GM18867 (cell line): ENCODE measurements at regions not wholly inside any gene's neighbourhood (a gene's known extent, or its start where the extent isn't known, plus 50 kb on each side); places are given as distances from the start of the nearest gene placed in this dataset.
"Not testable (repeated sequence)": the region's sequence is repeated elsewhere in the genome, so short reads cannot be mapped to it uniquely, and the experiment has no call there.

Experiments
- ATAC-seq: cut with Tn5 transposase; IDR thresholded peaks from one replicate; pipeline ENCODE4 v1.9.1; 2021; ENCODE audit warnings: mild to moderate bottlenecking, moderate library complexity; ENCODE audit not compliant: unreplicated experiment

DNA sequence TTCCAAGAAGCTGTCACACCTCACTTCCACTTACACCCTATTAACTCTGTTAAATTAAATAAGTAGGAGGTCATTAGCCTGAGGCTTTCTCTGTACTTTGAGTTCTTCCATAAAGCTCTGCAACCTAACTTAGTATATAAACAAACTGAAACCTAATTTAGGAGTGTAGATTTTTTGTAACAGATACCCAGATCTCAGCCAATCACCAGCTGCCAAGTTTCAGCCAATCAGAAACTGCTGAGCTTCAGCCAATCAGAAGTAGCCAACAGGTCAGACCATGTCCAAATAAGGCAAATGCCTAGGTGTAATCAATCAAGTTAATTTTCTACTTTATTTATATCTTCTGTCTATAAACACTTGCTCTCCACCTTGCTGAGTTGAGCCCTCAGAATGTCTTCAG, 142.7 kb upstream of the SULF2 start:
- ATAC-seq: no peak

DNA sequence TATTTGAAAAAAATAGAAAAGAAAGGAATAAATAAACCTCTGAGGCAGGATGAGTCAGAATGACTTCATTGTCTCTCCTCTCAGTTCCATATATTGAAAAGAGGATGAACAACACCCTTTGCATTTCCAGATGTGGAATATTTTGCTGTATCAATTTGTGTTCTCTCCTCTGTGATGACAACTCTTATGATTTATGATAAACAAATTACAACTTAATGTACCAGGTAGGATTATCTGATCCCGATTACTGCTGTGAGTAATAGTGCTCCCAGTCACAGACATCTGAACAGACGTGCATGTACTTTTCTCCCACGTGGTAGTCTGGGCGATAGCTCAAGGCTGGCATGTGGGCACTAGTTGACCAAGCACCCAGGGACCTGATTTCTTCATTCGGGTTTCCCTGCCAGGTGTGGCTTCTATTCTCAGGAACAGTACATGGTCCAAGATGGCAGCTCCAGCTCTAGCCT, 142.1 kb upstream of the SULF2 start:
- ATAC-seq: no peak

DNA sequence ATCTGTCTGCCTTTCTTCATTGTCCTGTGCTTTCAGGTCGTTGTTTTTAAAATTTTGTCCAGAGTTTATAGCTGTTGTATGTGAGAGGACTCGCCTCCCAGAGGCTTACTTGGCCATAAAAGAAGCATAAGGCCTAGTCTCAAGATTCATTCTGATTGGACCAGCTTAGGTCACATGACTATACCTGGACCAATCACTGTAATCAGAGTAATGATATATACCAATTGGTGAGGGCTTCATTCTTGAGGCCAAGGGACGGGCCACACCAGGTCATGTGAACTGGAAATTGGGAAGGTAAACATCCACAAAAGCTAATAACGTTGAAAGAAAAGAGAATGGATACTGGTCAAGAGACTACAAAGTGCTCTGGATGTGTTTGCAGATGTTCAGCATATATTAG, 141.4 kb upstream of the SULF2 start:
- ATAC-seq: no peak

DNA sequence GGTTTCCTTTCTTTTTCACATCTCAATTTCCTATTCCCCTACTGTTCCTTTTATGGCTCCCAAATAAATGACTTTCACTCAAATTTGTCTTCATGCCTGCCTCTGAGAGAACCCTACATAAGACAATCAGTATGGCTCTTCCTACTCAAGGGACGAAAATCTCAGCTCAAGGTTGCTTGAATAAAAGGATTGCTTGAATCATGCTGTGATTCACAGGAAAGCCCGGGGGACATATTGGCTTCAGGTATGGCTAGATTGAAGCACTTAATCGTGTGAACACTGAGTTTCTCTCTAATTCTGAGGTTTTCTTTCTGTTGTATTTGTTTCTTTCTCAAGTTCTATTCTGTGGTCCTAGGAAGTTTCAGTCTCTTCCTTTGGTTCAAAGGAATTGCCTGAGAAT, 140.3 kb upstream of the SULF2 start:
- ATAC-seq: no peak

DNA sequence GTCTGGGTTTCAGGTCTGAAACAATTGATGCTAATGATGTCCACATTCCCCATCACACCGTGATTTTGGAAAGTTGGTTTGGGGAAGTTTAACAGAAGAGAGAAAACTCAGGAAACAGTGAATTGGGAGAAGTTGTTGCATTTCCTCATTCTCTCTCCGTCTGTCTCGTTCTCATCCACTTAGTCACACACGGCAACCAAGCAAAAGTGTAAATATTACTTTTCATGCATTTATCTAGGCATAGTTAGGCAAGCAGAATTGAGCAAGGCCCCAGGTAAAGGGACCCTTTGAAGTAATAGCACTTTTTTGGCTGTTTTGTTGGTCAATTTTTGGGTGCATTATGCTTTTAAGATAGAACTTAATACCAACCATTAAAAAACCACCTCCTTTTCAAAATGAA, 137.0 kb upstream of the SULF2 start:
- no peak for ATAC-seq

DNA sequence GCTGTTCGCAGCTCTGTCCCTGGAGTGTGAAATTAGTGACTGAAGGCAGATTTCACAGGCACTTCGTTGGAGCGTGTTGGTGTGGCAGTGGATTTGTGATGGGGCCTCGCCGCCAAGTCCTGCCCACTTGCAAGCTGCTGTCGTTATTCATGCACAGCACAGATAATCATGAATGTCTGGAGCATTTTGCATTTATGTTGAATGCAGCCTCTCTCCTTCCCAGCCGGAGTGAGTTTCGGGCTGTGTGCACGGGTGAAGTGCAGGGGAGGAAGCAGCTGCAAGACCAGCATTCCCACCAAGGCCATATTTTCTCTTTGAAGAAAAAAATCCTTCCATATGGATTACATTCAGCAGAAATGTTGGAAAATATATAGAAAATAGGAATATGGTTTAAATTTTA, 136.5 kb upstream of the SULF2 start:
- not testable (repeated sequence) for ATAC-seq

DNA sequence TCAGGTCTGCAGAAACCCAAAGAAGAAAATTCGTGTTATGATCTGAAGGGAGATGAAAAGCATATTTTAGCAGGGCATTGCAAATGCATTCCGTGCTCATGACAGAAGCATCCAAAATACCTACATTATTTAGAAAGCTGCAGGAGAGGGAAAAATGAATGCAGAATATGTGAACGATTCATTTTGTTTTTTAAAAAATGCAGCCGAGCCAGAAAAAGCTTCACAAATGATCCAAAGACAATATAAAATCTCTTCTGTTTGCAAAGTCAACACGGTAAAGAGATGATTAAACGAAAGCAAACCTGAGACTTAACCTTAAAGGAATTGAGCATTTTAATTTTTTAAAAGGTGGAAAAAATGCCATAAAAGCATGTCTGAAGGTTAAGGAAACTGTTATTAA, 136.1 kb upstream of the SULF2 start:
- no peak for ATAC-seq

DNA sequence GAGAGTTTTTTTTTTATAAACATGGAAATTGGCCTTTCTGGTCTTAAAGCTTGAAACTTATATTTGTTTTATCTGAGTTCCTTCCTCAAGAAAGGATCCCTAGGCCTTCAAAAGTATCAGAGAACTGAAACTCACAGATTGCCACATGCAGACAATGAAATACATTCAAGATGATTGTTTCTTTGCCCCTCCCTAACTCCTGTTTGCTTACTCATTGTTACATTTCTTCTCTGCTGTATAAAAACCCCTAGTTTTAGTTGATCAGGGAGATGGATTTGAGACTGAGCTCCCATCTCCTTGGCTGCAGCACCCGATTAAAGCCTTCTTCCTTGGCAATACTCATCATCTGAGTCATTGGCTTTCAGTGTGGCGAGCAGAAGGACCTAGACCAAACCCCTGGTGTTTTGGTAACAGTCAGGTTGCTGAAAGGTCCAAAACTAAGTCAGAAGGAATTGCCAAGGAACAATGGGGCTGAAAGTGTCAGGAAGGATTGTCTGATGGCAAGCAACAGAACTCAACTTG, 132.3 kb upstream of the SULF2 start:
- no peak for ATAC-seq

DNA sequence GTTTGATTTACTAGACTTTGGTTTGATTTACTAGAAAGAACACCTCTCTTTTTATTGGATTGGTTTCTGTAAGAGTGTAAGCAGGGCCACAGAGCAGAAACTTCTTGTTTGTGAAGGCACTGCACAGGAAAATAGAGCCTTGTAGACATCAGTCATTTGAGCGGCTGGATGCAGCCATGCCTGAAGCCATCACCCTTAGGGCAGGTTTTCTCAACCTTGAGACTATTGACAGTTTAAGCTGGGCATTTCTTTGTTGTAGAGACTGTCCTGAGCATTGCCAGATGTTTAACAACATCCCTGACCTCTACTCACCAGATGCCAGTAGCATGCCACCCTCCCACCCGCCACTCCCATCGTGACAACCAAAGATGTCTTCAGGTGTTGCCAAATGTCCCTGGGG, 130.2 kb upstream of the SULF2 start:
- ATAC-seq: no peak

DNA sequence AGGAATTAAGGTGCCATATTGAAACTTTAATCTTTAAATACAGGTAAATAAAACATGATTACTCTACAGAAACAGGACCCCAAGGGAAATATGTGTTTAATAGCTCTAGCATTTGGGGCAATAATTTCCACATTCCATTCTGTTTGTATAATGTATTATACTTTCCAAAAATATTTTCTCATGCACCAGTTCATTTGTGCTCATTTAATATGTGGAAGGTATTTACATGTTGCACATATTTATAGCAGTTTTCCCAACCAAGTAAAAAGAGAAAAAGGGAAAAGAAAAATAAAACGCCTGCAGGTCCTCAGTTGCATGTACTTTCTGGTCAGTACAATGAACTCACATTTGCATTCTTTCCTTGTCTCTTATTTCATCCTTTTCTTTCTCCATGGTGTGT, 129.5 kb upstream of the SULF2 start:
- ATAC-seq: no peak

DNA sequence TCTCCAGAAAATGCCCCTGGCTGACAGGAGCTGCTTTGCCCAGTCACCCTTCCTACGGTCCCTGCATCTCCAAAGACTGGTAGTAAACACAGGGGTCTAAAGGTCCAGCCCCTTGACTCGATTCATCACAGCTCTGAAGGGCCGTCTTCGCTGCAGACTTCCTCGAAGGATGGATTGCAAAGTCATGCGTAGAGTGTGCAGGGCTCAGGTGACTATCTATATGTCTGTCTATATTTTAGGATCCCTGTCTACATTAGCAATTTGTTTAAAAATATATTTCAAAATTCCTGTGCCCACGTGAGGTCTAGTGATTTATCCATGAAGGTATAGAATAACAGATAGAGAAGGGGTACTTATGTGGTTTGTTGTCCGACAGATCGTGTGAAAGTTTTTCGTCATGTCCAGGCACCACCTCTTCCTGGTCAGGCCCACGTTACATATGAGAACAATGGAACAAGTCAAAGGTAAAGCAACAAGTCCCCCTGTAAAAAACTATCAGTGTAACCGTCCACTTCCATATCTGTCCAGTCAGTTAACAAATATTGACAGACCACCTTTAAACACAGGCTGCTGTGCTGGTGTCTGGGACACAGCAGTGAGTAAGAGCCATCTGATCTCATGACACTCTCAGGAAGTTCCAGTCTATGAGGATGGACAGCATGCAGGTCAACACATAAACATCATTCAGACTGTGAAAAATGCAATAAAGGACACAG, 127.7 kb upstream of the SULF2 start:
- not testable (repeated sequence) for ATAC-seq

DNA sequence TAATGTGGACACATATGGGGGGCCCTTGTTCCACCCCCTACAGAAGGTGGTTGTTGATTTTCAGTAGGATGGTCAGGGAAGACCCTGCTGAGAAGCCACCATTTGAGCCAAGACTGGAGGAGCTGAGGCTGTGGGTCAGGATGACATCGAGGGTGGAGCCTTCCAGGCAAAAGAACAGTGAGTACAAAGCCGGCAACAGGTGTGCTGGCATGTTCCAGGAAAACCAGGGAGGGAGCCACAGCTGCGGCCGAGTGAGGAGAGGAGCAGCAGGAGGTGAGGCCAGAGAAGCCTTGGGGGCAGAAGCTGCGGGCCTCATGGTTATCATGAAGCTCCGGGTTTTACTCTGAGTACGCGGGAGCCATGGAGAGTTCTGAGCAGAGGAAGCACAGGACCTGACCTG, 126.9 kb upstream of the SULF2 start:
- not testable (repeated sequence) for ATAC-seq

DNA sequence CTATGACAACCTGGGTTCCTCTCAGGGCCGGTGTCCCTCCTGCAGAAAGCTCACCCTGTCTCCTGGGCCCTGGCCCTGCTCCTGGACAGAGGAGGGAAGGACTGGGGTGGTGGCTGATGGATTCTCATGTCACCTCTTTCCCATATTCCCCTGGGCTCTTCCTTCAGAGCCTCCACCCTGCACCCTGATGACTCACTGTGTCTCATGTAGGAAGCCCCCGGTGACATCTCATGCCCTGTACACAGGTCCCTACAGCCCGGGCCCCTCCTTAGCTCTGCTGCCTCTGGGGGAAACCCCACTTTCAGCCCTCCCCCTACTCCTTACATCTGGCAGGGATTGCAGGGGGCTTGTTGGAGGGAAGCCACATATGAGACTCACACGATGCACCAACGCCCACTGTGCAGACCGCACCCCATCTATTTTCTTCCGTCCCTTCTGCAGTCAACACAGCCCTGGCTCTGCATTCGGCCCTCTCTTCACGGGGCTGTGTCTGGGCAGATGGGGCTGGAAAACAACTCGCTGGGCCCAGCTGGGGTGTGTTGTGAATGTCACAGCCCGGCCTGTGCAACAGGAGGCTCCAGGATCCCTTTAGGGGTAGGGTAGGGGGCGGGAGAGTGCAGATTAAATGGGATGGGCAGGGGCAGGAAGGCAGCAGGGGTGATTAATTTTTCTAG, 124.6 kb upstream of the SULF2 start:
- ATAC-seq: not testable (repeated sequence)

DNA sequence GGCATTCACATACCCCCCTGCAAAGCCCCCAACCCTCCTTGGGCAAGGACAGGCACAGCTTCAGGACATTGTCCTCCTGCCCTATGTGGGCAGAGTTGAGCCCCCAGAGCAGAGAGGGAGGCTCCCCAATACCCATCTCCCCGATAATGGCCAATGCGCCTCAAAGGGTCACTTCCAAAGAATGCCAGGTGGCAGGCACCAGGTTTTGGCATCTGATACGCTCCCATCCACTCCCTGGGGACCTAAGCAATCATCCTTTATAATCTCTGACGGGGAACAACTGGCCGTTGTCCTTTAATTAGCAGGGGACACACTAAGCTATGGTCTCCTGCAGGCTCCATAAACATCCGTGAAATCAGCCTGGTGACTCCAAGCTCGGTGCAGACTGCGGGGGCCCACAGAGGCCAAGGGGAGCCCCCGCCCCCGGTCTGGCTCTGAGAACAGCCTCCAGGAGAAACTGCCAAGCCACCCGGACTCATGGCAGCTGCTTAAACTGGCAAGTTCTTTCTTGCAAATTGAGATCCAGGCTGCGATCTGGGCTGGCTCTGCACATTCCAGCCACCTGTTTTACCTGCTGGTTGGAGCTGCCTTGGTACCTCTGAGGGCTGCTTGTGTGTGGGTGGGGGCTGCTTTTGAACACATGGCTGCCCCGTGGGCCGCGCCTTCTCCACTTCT, 123.2 kb upstream of the SULF2 start:
- ATAC-seq: not testable (repeated sequence)

DNA sequence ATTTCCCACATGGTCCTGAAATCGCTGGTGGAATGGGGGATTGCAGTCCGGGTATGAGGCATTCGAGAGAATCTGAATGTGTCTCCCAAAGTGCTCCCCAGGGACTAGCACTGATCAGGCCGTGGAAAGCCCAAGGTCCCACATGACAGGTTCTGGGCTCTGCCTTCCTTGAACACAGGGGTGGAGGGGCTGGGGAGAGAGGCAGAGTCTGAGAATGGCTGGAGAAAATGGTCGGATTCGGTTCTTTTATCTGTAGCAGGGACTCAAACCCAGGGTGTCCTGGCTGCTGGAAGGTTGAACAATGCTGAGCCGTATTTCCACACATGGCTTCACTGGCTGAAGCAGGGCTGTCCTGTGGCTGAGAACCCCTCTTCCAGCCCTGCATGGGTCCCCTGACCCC, 122.7 kb upstream of the SULF2 start:
- ATAC-seq: not testable (repeated sequence)

DNA sequence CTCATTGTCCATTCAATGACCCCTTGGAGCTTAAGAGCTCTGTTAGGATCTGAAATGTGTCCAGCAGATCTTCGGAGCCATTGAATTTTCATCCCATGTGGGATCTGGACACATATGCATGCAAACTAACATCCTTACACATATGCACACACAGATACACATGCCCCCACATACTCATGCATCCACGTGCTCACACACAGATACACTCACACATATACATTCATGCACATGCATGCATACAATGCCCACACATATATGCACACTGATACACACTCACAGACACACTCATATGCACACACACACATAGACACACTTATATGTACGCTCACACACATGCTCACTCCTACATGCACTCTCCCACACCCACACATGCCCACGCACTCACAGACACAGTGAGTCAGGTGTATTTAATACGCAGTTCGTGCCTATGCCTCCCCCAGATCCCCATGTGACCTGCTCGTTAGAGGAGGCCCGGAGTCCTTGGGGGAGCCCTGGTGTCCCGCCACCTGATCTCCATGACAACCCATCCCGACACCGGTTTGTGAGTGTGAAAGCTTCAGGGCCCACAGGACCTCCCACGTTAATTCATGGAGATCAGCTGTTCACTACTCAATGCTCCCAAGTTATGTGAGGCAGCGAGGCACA, 121.9 kb upstream of the SULF2 start:
- ATAC-seq: no peak

DNA sequence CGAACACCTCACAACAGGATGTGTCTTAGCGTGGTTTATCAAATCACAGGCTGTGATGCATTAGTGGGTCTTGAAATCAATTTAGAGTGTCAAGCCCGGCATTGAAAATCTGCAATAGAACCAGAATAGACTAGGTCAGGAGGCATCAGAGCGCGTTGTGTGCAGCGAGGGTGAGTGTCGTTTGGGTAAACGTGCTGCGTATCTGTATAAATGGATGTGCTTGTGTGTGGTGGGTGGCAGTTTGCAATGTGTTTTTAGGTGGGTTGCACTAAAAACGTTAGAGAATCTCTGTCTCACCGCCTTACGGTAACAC, 121.0 kb upstream of the SULF2 start:
- no peak for ATAC-seq

DNA sequence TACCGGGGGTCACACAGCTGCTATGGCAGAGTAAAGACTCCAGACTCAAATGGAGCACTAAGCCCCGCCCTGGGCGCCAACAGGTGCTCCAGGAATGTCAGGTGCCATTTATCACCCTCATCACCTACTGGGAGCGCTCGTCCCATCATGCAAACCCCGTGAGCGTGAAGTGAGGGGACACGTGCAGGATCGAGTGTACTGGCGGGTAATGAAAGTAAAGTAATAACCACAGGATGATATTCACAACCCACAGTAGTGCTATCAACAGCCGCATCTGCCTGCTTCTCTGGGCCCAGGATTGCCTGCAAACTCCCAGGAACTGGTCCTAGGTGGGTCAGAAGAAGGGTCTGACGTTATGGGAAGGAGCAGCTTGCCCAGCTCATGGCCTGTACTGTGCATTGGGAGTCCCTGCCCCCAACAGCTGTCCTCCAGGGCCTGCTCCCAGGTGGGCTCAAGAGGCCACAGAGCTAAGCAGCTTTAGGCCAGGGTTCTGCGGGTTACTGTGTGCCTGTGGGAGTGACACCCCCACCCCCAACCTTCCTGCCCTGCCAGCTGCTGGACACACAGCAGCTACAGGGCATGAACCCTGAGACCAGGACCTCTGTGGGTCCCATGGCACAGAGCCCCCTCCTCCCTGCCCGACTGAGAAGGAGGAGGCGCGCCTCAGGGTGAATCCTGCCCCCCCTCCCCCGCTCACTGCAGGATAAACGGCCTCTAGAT, 120.5 kb upstream of the SULF2 start:
- ATAC-seq: no peak

DNA sequence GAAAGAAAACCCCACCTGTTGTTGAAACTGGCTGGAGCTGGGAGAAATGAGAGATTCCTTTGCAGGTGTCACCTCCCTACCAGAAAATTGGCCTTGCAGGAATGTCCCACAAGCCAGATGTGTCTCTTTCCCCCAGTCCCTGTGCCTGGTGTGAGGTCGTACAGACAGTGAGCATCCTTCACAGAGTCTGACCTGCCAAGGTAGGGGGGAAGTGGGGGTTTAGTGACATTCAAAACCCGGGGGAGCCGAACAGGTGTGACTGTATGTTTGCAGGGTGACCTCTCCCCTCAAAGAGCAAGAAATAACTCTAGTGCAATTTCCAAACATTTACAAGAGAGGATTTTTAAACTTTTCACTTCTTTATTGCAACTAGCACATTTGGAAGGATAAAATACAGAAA, 117.7 kb upstream of the SULF2 start:
- not testable (repeated sequence) for ATAC-seq

DNA sequence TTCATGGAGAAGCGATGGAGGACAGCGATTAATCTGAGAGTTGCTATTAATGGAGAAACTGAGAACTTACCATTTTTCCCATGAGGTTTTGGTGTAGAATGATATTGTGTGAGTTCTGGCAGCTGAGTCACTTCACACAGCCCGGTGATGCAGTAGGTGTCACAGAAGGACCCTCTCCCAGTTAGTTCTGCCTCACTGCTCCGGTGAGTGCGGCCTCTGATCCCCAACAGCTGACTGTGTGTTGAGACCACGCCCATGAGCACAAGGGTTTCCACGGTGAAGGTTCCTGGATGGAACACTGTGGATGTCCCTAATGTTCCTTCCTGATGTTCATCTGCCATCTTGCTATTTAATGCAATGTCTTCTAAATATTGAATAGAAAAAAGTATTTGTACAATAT, 114.0 kb upstream of the SULF2 start:
- not testable (repeated sequence) for ATAC-seq

DNA sequence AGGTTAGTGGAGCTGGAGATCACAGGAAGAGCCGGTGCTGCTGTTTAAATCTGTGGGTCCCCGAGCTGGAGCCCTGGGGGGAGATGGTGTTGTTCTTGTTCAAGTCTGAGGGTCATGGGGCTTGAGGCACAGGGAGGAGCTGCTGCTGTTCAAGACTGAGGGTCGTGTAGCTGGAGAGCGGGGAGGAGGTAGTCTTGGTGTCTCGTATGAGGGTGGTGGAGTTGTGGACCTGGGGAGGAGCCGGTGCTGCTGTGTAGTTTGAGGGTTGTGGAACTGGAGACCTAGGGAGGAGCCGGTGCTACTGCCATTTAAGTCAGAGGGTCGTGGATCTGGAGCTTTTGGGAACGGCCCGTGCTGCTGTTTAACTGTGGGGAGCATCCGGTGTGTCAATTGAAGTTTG, 112.2 kb upstream of the SULF2 start:
- ATAC-seq: no peak
